Tibial artery (tissue), 4 donors: ENCODE measurements at regions not wholly inside any gene's neighbourhood (a gene's known extent, or its start where the extent isn't known, plus 50 kb on each side); places are given as distances from the start of the nearest gene placed in this dataset.
"Not testable (repeated sequence)": the region's sequence is repeated elsewhere in the genome, so short reads cannot be mapped to it uniquely, and the experiment has no call there.

ENCODE experiments used
- DNase-seq, 2 donors: peaks; one replicate each; pipeline ENCODE4 v3.0.0-alpha.2; 2019
- H3K27ac ChIP-seq, 2 donors: fragments of 200-600 bp; sonication (generic) in 1 of 2; 1 replicate in 1 of 2; 2 replicates in 1 of 2; pipeline ENCODE4 v1.5.1; 2018 to 2019; ENCODE audit warnings: mild to moderate bottlenecking in 1 of 2
- H3K27me3 ChIP-seq, 2 donors: fragments of 200-600 bp; sonication (generic) in 1 of 2; one replicate each; pipeline versions ENCODE4 v1.5.1 to v1.6.0; 2016 to 2019
- H3K36me3 ChIP-seq, 3 donors: fragments of 200-600 bp; sonication (generic) in 2 of 3; one replicate each; pipeline ENCODE4 v1.5.1; 2016 to 2019; ENCODE audit warnings: mild to moderate bottlenecking in 2 of 3
- H3K4me1 ChIP-seq, 4 donors: fragments of 200-600 bp; sonication (generic) in 2 of 4; 1 replicate in 3 of 4; 2 replicates in 1 of 4; pipeline ENCODE4 v1.5.1; 2016 to 2019
- H3K4me3 ChIP-seq, 2 donors: fragments of 200-600 bp; sonication (generic) in 1 of 2; 1 replicate in 1 of 2; 2 replicates in 1 of 2; pipeline ENCODE4 v1.5.1; 2018 to 2019; ENCODE audit warnings: mild to moderate bottlenecking in 2 of 2
- H3K9me3 ChIP-seq, 3 donors: fragments of 200-600 bp; sonication (generic) in 1 of 3; one replicate each; pipeline ENCODE4 v1.5.1; 2016 to 2019
- CTCF ChIP-seq, 2 experiments: fragments of 200-600 bp in 1 of 2; fragments of 450-650 bp in 1 of 2; IDR thresholded peaks; one replicate each; pipeline ENCODE4 v1.5.1; 2017 to 2019; ENCODE audit warnings: antibody characterized with exemption in 2 of 2, mild to moderate bottlenecking in 1 of 2, moderate library complexity in 1 of 2
- intact Hi-C: fragments of 100-400 bp; cut with DNase I; formaldehyde crosslinking; loops from one replicate; pipeline ENCODE4 v1.15.0; 2023; ENCODE audit warnings: low total_unique reads

GRCh38 chr4:137955595-137955994 is 286.6 kb downstream of the SLC7A11 start:
- H3K36me3 ChIP-seq: no peaks in the 10 kb centered on the region
- H3K9me3 ChIP-seq: no peaks in the 10 kb centered on the region
- TF ChIP-seq CTCF (IDR thresholded peaks at IDR 0.05): no peak
- intact Hi-C loops: no loop called here
- DNase-seq: no peak
- H3K27ac ChIP-seq: no peak overlapping the region
- H3K27me3 ChIP-seq: no peaks in the 10 kb centered on the region
- H3K4me3 ChIP-seq: no peak overlapping the region
- H3K4me1 ChIP-seq: peaks cover 0 to 3% (median 2%) of the 10 kb centered on the region in 4 donors

- Histone ChIP-seq H3K36me3 (no peaks in the 10 kb centered on the region), H3K4me1 (no peaks in the 10 kb centered on the region), H3K27me3 (no peaks in the 10 kb centered on the region), H3K9me3 (no peaks in the 10 kb centered on the region), H3K4me3 (no peak overlapping the region), H3K27ac (no peak overlapping the region)
- intact Hi-C loops: no loop called here
- TF ChIP-seq CTCF (IDR thresholded peaks at IDR 0.05): no peak
- DNase-seq: no peak
These were observed 290.0 kb downstream of the SLC7A11 start for GRCh38 chr4:137952116-137952515.

- Histone ChIP-seq H3K4me3 (no peak overlapping the region), H3K27ac (no peak overlapping the region), H3K4me1 (no peaks in the 10 kb centered on the region), H3K9me3 (no peaks in the 10 kb centered on the region), H3K36me3 (no peaks in the 10 kb centered on the region), H3K27me3 (no peaks in the 10 kb centered on the region)
- intact Hi-C loops: no loop called here
- DNase-seq: no peak
- no peak for TF ChIP-seq CTCF (IDR thresholded peaks at IDR 0.05)
These were observed 291.9 kb downstream of the SLC7A11 start for GRCh38 chr4:137950286-137950685.

- H3K27me3 ChIP-seq: no peaks in the 10 kb centered on the region
- no peaks in the 10 kb centered on the region for H3K9me3 ChIP-seq
- intact Hi-C loops: no loop called here
- no peak overlapping the region for H3K27ac ChIP-seq
- no peak overlapping the region for H3K4me3 ChIP-seq
- no peak for DNase-seq
- H3K36me3 ChIP-seq: no peaks in the 10 kb centered on the region
- no peaks in the 10 kb centered on the region for H3K4me1 ChIP-seq
- no peak for TF ChIP-seq CTCF (IDR thresholded peaks at IDR 0.05)
These were observed 292.4 kb downstream of the SLC7A11 start for GRCh38 chr4:137949746-137950145.

GRCh38 chr4:137946453-137947174 is 295.5 kb downstream of the SLC7A11 start:
- H3K36me3 ChIP-seq: no peaks in the 10 kb centered on the region
- no peak for DNase-seq
- no peak overlapping the region for H3K4me3 ChIP-seq
- H3K27me3 ChIP-seq: no peaks in the 10 kb centered on the region
- TF ChIP-seq CTCF (IDR thresholded peaks at IDR 0.05): no peak
- intact Hi-C loops: no loop called here
- H3K27ac ChIP-seq: no peak overlapping the region
- H3K9me3 ChIP-seq: no peaks in the 10 kb centered on the region
- no peaks in the 10 kb centered on the region for H3K4me1 ChIP-seq

- peaks cover 0 to 12% (median 0%) of the 10 kb centered on the region in 3 donors for H3K9me3 ChIP-seq
- H3K4me1 ChIP-seq, H3K36me3 ChIP-seq, H3K27ac ChIP-seq, H3K27me3 ChIP-seq, DNase-seq, H3K4me3 ChIP-seq, intact Hi-C loops: not testable (repeated sequence)
These were observed 299.3 kb downstream of the SLC7A11 start for GRCh38 chr4:137942815-137943214.

GRCh38 chr4:137942015-137942515 is 300.1 kb downstream of the SLC7A11 start:
- peaks cover 0 to 12% (median 0%) of the 10 kb centered on the region in 3 donors for H3K9me3 ChIP-seq
- H3K27ac ChIP-seq, H3K36me3 ChIP-seq, H3K4me1 ChIP-seq, DNase-seq, H3K27me3 ChIP-seq, intact Hi-C loops, H3K4me3 ChIP-seq: not testable (repeated sequence)
